Activated T-cell treated with anti-CD3 and anti-CD28 coated beads, Interleukin-2, amount 50 U/mL, for 72 hours (primary cell): ENCODE measurements at regions not wholly inside any gene's neighbourhood (a gene's known extent, or its start where the extent isn't known, plus 50 kb on each side); places are given as distances from the start of the nearest gene placed in this dataset.

Experiments used
- ATAC-seq, 2 donors: fragments of 150-1000 bp; cut with Tn5 transposase; replicated peaks in 1 of 2; 2 replicates each; pipeline ENCODE4 v1.10.0; 2021; ENCODE audit warnings: moderate library complexity in 2 of 2, mild to moderate bottlenecking in 1 of 2
- DNase-seq, 2 donors: peaks; one replicate each; pipeline ENCODE4 v3.0.0; 2021 to 2022; ENCODE audit warnings: mixed read lengths in 1 of 2
- H3K27ac Mint-ChIP-seq: one replicate; pipeline ENCODE4 v1.8.0; 2022; ENCODE audit warnings: mild to moderate bottlenecking, moderate library complexity, mixed read lengths
- H3K27me3 Mint-ChIP-seq: one replicate; pipeline ENCODE4 v1.8.0; 2022; ENCODE audit warnings: low read depth, mixed read lengths
- H3K36me3 Mint-ChIP-seq, 2 donors: one replicate each; pipeline ENCODE4 v1.8.0; 2022; ENCODE audit warnings: mixed read lengths in 2 of 2, mild to moderate bottlenecking in 1 of 2; ENCODE audit not compliant: insufficient read depth in 2 of 2
- H3K4me1 Mint-ChIP-seq: one replicate; pipeline ENCODE4 v1.8.0; 2022; ENCODE audit warnings: low read depth, mixed read lengths
- H3K4me3 Mint-ChIP-seq, 2 donors: one replicate each; pipeline ENCODE4 v1.8.0; 2022; ENCODE audit warnings: mild to moderate bottlenecking in 2 of 2, mixed read lengths in 2 of 2, moderate library complexity in 2 of 2
- H3K9me3 Mint-ChIP-seq, 2 donors: one replicate each; pipeline ENCODE4 v1.8.0; 2022; ENCODE audit warnings: mixed read lengths in 2 of 2

- Mint-ChIP-seq H3K27me3 (peaks cover 23% of the 10 kb centered on the region), H3K4me3 (no peak overlapping the region), H3K36me3 (peaks cover 0 to 5% of the 10 kb centered on the region in 2 donors), H3K9me3 (peaks cover 0 to 4% of the 10 kb centered on the region in 2 donors), H3K4me1 (no peaks in the 10 kb centered on the region), H3K27ac (no peak overlapping the region)
- DNase-seq (no peak), ATAC-seq (no peak)
Measured at GRCh38 chr10:29921071-29921446, 138.3 kb downstream of the JCAD start.

GRCh38 chr10:29920408-29921070 lies 138.8 kb downstream of the JCAD start:
- Mint-ChIP-seq H3K36me3 (no peaks in the 10 kb centered on the region), H3K4me3 (no peak overlapping the region), H3K27me3 (peaks cover 19% of the 10 kb centered on the region), H3K27ac (no peak overlapping the region), H3K4me1 (no peaks in the 10 kb centered on the region), H3K9me3 (no peaks in the 10 kb centered on the region)
- DNase-seq (no peak), ATAC-seq (no peak)

GRCh38 chr10:29918623-29919400 lies 140.6 kb downstream of the JCAD start:
- Mint-ChIP-seq H3K9me3 (no peaks in the 10 kb centered on the region), H3K4me1 (no peaks in the 10 kb centered on the region), H3K27me3 (peaks cover 19% of the 10 kb centered on the region), H3K27ac (peak overlapping the region; percentile 9), H3K4me3 (no peak overlapping the region), H3K36me3 (no peaks in the 10 kb centered on the region)
- no peak for ATAC-seq
- DNase-seq: no peak

- Mint-ChIP-seq H3K9me3 (no peaks in the 10 kb centered on the region), H3K4me3 (no peak overlapping the region), H3K27ac (no peak overlapping the region), H3K4me1 (no peaks in the 10 kb centered on the region), H3K27me3 (peaks cover 19% of the 10 kb centered on the region), H3K36me3 (no peaks in the 10 kb centered on the region)
- ATAC-seq: no peak
- no peak for DNase-seq
Measured at GRCh38 chr10:29917311-29917710, 142.1 kb downstream of the JCAD start.

GRCh38 chr10:29916669-29917068 lies 142.7 kb downstream of the JCAD start:
- Mint-ChIP-seq H3K4me3 (no peak overlapping the region), H3K27ac (no peak overlapping the region), H3K27me3 (peaks cover 21% of the 10 kb centered on the region), H3K9me3 (no peaks in the 10 kb centered on the region), H3K36me3 (no peaks in the 10 kb centered on the region), H3K4me1 (no peaks in the 10 kb centered on the region)
- ATAC-seq (no peak), DNase-seq (no peak)

GRCh38 chr10:29914986-29915785 lies 144.2 kb downstream of the JCAD start:
- DNase-seq (no peak), ATAC-seq (no peak)
- H3K9me3 Mint-ChIP-seq: peaks cover 0 to 3% of the 10 kb centered on the region in 2 donors
- H3K4me3 Mint-ChIP-seq: no peak overlapping the region
- no peak overlapping the region for H3K27ac Mint-ChIP-seq
- no peaks in the 10 kb centered on the region for H3K4me1 Mint-ChIP-seq
- peaks cover 28% of the 10 kb centered on the region for H3K27me3 Mint-ChIP-seq
- peaks cover 0 to 2% of the 10 kb centered on the region in 2 donors for H3K36me3 Mint-ChIP-seq

GRCh38 chr10:29908962-29909361 lies 150.4 kb downstream of the JCAD start:
- ATAC-seq (peak; percentile 58 to 78), DNase-seq (peak; percentile 4 to 29)
- H3K36me3 Mint-ChIP-seq: peaks cover 0 to 2% of the 10 kb centered on the region in 2 donors
- H3K27ac Mint-ChIP-seq: peak overlapping the region; percentile 3
- H3K9me3 Mint-ChIP-seq: peaks cover 0 to 3% of the 10 kb centered on the region in 2 donors
- peaks cover 30% of the 10 kb centered on the region for H3K27me3 Mint-ChIP-seq
- peak overlapping the region; percentile 47 to 56 for H3K4me3 Mint-ChIP-seq
- H3K4me1 Mint-ChIP-seq: peaks cover 9% of the 10 kb centered on the region

GRCh38 chr10:29900865-29901264 lies 158.5 kb downstream of the JCAD start:
- H3K36me3 Mint-ChIP-seq: no peaks in the 10 kb centered on the region
- DNase-seq: no peak
- no peaks in the 10 kb centered on the region for H3K9me3 Mint-ChIP-seq
- peaks cover 19% of the 10 kb centered on the region for H3K27me3 Mint-ChIP-seq
- H3K4me1 Mint-ChIP-seq: no peaks in the 10 kb centered on the region
- no peak overlapping the region for H3K27ac Mint-ChIP-seq
- no peak for ATAC-seq
- H3K4me3 Mint-ChIP-seq: no peak overlapping the region

- Mint-ChIP-seq H3K27me3 (peaks cover 22% of the 10 kb centered on the region), H3K9me3 (no peaks in the 10 kb centered on the region), H3K4me3 (no peak overlapping the region), H3K36me3 (no peaks in the 10 kb centered on the region), H3K4me1 (no peaks in the 10 kb centered on the region), H3K27ac (no peak overlapping the region)
- DNase-seq (no peak), ATAC-seq (no peak)
Measured at GRCh38 chr10:29897999-29898716, 161.2 kb downstream of the JCAD start.

- DNase-seq: no peak
- no peak for ATAC-seq
- Mint-ChIP-seq H3K36me3 (no peaks in the 10 kb centered on the region), H3K9me3 (no peaks in the 10 kb centered on the region), H3K27ac (no peak overlapping the region), H3K4me1 (no peaks in the 10 kb centered on the region), H3K27me3 (peaks cover 22% of the 10 kb centered on the region), H3K4me3 (no peak overlapping the region)
Measured at GRCh38 chr10:29897430-29897829, 162.0 kb downstream of the JCAD start.

GRCh38 chr10:29896053-29896452 lies 163.3 kb downstream of the JCAD start:
- H3K4me3 Mint-ChIP-seq: no peak overlapping the region
- no peaks in the 10 kb centered on the region for H3K9me3 Mint-ChIP-seq
- ATAC-seq (no peak), DNase-seq (no peak)
- no peak overlapping the region for H3K27ac Mint-ChIP-seq
- H3K36me3 Mint-ChIP-seq: no peaks in the 10 kb centered on the region
- H3K27me3 Mint-ChIP-seq: peaks cover 21% of the 10 kb centered on the region
- H3K4me1 Mint-ChIP-seq: no peaks in the 10 kb centered on the region

- H3K9me3 Mint-ChIP-seq: no peaks in the 10 kb centered on the region
- no peak for DNase-seq
- no peak overlapping the region for H3K4me3 Mint-ChIP-seq
- H3K27ac Mint-ChIP-seq: no peak overlapping the region
- peaks cover 15% of the 10 kb centered on the region for H3K27me3 Mint-ChIP-seq
- ATAC-seq: no peak
- no peaks in the 10 kb centered on the region for H3K36me3 Mint-ChIP-seq
- no peaks in the 10 kb centered on the region for H3K4me1 Mint-ChIP-seq
Measured at GRCh38 chr10:29895456-29895855, 163.9 kb downstream of the JCAD start.

GRCh38 chr10:29888321-29888720 lies 171.1 kb downstream of the JCAD start:
- no peaks in the 10 kb centered on the region for H3K4me1 Mint-ChIP-seq
- DNase-seq: no peak
- no peak overlapping the region for H3K27ac Mint-ChIP-seq
- ATAC-seq: no peak
- no peaks in the 10 kb centered on the region for H3K36me3 Mint-ChIP-seq
- peaks cover 6% of the 10 kb centered on the region for H3K27me3 Mint-ChIP-seq
- H3K4me3 Mint-ChIP-seq: no peak overlapping the region
- H3K9me3 Mint-ChIP-seq: peaks cover 0 to 3% of the 10 kb centered on the region in 2 donors
